22Rv1 (cell line): ENCODE measurements at regions not wholly inside any gene's neighbourhood (a gene's known extent, or its start where the extent isn't known, plus 50 kb on each side); places are given as distances from the start of the nearest gene placed in this dataset.

ENCODE experiments used
- ZFX ChIP-seq: fragments of 450-650 bp; IDR thresholded peaks from 2 replicates; pipeline ENCODE4 v1.6.1; 2017; ENCODE audit warnings: antibody characterized with exemption, borderline replicate concordance
- TF ChIP-seq, protein P1 (sequence below): fragments of 450-650 bp; IDR thresholded peaks from 2 replicates; pipeline ENCODE4 v1.5.1; 2017; ENCODE audit warnings: mild to moderate bottlenecking

DNA sequence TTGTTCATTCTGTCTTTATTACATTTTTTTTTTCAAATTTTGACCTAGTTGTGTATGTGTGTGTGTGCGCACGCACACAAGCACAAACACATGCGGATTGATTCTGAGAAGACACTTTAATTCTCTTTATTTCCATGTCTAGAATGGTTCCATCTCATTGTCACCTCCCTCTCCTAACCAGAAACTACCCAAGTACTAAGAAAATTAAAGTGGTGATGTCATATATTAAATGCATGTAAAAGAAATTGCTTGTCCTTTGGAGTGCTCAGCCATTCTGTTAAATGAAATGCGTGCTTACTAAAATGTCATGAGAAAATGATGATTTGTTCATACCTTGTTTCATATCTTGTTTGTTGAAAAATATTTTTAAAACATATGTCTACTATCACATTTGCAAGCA is 1297.0 kb upstream of the TENM3 start:
- TF ChIP-seq, protein P1, sequence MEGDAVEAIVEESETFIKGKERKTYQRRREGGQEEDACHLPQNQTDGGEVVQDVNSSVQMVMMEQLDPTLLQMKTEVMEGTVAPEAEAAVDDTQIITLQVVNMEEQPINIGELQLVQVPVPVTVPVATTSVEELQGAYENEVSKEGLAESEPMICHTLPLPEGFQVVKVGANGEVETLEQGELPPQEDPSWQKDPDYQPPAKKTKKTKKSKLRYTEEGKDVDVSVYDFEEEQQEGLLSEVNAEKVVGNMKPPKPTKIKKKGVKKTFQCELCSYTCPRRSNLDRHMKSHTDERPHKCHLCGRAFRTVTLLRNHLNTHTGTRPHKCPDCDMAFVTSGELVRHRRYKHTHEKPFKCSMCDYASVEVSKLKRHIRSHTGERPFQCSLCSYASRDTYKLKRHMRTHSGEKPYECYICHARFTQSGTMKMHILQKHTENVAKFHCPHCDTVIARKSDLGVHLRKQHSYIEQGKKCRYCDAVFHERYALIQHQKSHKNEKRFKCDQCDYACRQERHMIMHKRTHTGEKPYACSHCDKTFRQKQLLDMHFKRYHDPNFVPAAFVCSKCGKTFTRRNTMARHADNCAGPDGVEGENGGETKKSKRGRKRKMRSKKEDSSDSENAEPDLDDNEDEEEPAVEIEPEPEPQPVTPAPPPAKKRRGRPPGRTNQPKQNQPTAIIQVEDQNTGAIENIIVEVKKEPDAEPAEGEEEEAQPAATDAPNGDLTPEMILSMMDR = no peak
- TF ChIP-seq ZFX = no peak
